ENCODE measurements at regions not wholly inside any gene's neighbourhood (a gene's known extent, or its start where the extent isn't known, plus 50 kb on each side); places are given as distances from the start of the nearest gene placed in this dataset.

GRCh38 chrX:117808426-117808825, 308.2 kb downstream of the KLHL13 start:
- CTCF ChIA-PET: no interaction called here
- intact Hi-C loops (cut with micrococcal nuclease; ENCODE audit: unreplicated experiment): no loop called here
- Histone ChIP-seq H3K27me3 (ENCODE audit: insufficient read depth, low read depth) (no peaks in the 10 kb centered on the region), H3K27ac (no peak overlapping the region), H3K4me2 (no peak overlapping the region), H3K9me3 (ENCODE audit: insufficient read depth, low read depth) (no peaks in the 10 kb centered on the region), H3K79me2 (ENCODE audit: low read depth) (no peaks in the 10 kb centered on the region), H3K9me2 (ENCODE audit: insufficient read depth) (no peaks in the 10 kb centered on the region), H2AFZ (no peak overlapping the region), H3K4me3 (no peak overlapping the region), H3F3A (ENCODE audit: insufficient read depth, low read depth) (no peaks in the 10 kb centered on the region), H4K20me1 (ENCODE audit: insufficient read depth) (no peaks in the 10 kb centered on the region), H3K36me3 (ENCODE audit: low read depth) (no peaks in the 10 kb centered on the region), H3K4me1 (replicated peaks; ENCODE audit: insufficient read depth) (no peaks in the 10 kb centered on the region)
- TF ChIP-seq EZH2 (IDR thresholded peaks at IDR 0.05; ENCODE audit: low read depth) (no peak), CTCF (conservative IDR thresholded peaks at IDR 0.05) (no peak)
- POLR2A ChIA-PET (ENCODE audit: unreplicated experiment): no interaction called here
- no peak for DNase-seq
- no TSS peak for BruUV-seq (replicated peaks)

- no TSS peak for BruUV-seq (replicated peaks)
- no peaks in the 10 kb centered on the region for H3K27me3 ChIP-seq (ENCODE audit: insufficient read depth, low read depth)
- no peak overlapping the region for H3K4me3 ChIP-seq
- H3K9me3 ChIP-seq (ENCODE audit: insufficient read depth, low read depth): no peaks in the 10 kb centered on the region
- TF ChIP-seq CTCF (conservative IDR thresholded peaks at IDR 0.05): no peak
- TF ChIP-seq EZH2 (IDR thresholded peaks at IDR 0.05; ENCODE audit: low read depth): no peak
- H3F3A ChIP-seq (ENCODE audit: insufficient read depth, low read depth): no peaks in the 10 kb centered on the region
- H3K79me2 ChIP-seq (ENCODE audit: low read depth): no peaks in the 10 kb centered on the region
- H3K36me3 ChIP-seq (ENCODE audit: low read depth): no peaks in the 10 kb centered on the region
- intact Hi-C loops (cut with micrococcal nuclease; ENCODE audit: unreplicated experiment): no loop called here
- no peak for DNase-seq
- no peaks in the 10 kb centered on the region for H4K20me1 ChIP-seq (ENCODE audit: insufficient read depth)
- no peak overlapping the region for H3K27ac ChIP-seq
- CTCF ChIA-PET: no interaction called here
- POLR2A ChIA-PET (ENCODE audit: unreplicated experiment): no interaction called here
- no peaks in the 10 kb centered on the region for H3K4me1 ChIP-seq (replicated peaks; ENCODE audit: insufficient read depth)
- H3K9me2 ChIP-seq (ENCODE audit: insufficient read depth): no peaks in the 10 kb centered on the region
- H3K4me2 ChIP-seq: no peak overlapping the region
- H2AFZ ChIP-seq: no peak overlapping the region
These were observed 313.1 kb downstream of the KLHL13 start for GRCh38 chrX:117803463-117803862.

GRCh38 chrX:117788339-117788738, 328.3 kb downstream of the KLHL13 start:
- no peaks in the 10 kb centered on the region; the same call in 1 of the 2 replicates for H4K20me1 ChIP-seq (ENCODE audit: insufficient read depth)
- no peak for DNase-seq
- H3K27me3 ChIP-seq (ENCODE audit: insufficient read depth, low read depth): no peaks in the 10 kb centered on the region
- H3K9me3 ChIP-seq (ENCODE audit: insufficient read depth, low read depth): 0 out of 2 replicates have a peak, but pooled peaks cover 3% of the 10 kb centered on the region
- no peaks in the 10 kb centered on the region for H3K4me1 ChIP-seq (replicated peaks; ENCODE audit: insufficient read depth)
- ChIA-PET POLR2A (ENCODE audit: unreplicated experiment) (no interaction called here), CTCF (no interaction called here)
- H3K4me3 ChIP-seq: no peak overlapping the region
- no peak overlapping the region for H2AFZ ChIP-seq
- no peaks in the 10 kb centered on the region for H3F3A ChIP-seq (ENCODE audit: insufficient read depth, low read depth)
- BruUV-seq (replicated peaks): no TSS peak
- H3K36me3 ChIP-seq (ENCODE audit: low read depth): no peaks in the 10 kb centered on the region
- no peaks in the 10 kb centered on the region for H3K9me2 ChIP-seq (ENCODE audit: insufficient read depth)
- H3K27ac ChIP-seq: no peak overlapping the region
- H3K4me2 ChIP-seq: no peak overlapping the region
- no peaks in the 10 kb centered on the region for H3K79me2 ChIP-seq (ENCODE audit: low read depth)
- TF ChIP-seq EZH2 (IDR thresholded peaks at IDR 0.05; ENCODE audit: low read depth) (no peak), CTCF (conservative IDR thresholded peaks at IDR 0.05) (no peak)
- intact Hi-C loops (cut with micrococcal nuclease; ENCODE audit: unreplicated experiment): no loop called here
